H1 (cell line): ENCODE measurements at regions not wholly inside any gene's neighbourhood (a gene's known extent, or its start where the extent isn't known, plus 50 kb on each side); places are given as distances from the start of the nearest gene placed in this dataset.

Experiments
- CTCF ChIA-PET: fragments of 300-600 bp; sonication (Branson Sonifier 250); formaldehyde crosslinking; loops from one replicate; lab custom pipeline; 2021; ENCODE audit not compliant: partially characterized antibody; lab: Charles Lee
- POLR2A ChIA-PET: fragments of 300-600 bp; sonication (Branson Sonifier 250); formaldehyde crosslinking; loops from one replicate; lab custom pipeline; 2021; ENCODE audit warnings: inconsistent platforms; ENCODE audit not compliant: partially characterized antibody; lab: Charles Lee
- DNase-seq, 2 experiments: peaks; one replicate each; pipeline versions ENCODE4 v3.0.0 to v3.0.0-alpha.2; 2010 to 2022; ENCODE audit warnings: low spot score in 2 of 2, low read depth in 1 of 2, mixed read lengths in 1 of 2
- FAIRE-seq: peaks from 2 replicates; lab custom pipeline; 2011; peaks lifted over from hg19 to GRCh38; lab: Jason Lieb, UNC
- H2AFZ ChIP-seq: 2 replicates; pipeline ENCODE4 v1.8.1; 2012; ENCODE audit warnings: low read length, inconsistent platforms
- H2AK5ac ChIP-seq: 2 replicates; pipeline ENCODE4 v1.6.1; 2013; ENCODE audit warnings: low read depth, low read length
- H2BK120ac ChIP-seq: replicated peaks from 2 replicates; pipeline ENCODE3; 2013; ENCODE audit warnings: low read depth, low read length, inconsistent platforms
- H2BK12ac ChIP-seq: 2 replicates; pipeline ENCODE4 v1.6.1; 2013; ENCODE audit warnings: low read depth, low read length
- H2BK15ac ChIP-seq: 2 replicates; pipeline ENCODE4 v1.6.1; 2013; ENCODE audit warnings: low read length
- H2BK20ac ChIP-seq: 2 replicates; pipeline ENCODE4 v1.6.1; 2013; ENCODE audit warnings: low read length
- H2BK5ac ChIP-seq: 2 replicates; pipeline ENCODE4 v1.6.1; 2013; ENCODE audit warnings: low read depth, low read length
- H3K14ac ChIP-seq: 2 replicates; pipeline ENCODE4 v1.6.1; 2013; ENCODE audit warnings: inconsistent platforms; ENCODE audit not compliant: insufficient read length
- H3K18ac ChIP-seq: 2 replicates; pipeline ENCODE4 v1.6.1; 2013; ENCODE audit warnings: low read length; ENCODE audit errors: extremely low read depth
- H3K23ac ChIP-seq: 2 replicates; pipeline ENCODE4 v1.6.1; 2013; ENCODE audit warnings: inconsistent platforms; ENCODE audit not compliant: insufficient read length
- H3K23me2 ChIP-seq: 2 replicates; pipeline ENCODE4 v1.6.1; 2013; ENCODE audit warnings: low read depth, low read length
- H3K27ac ChIP-seq: 2 replicates; pipeline ENCODE4 v1.6.1; 2011; ENCODE audit warnings: low read depth, low read length, inconsistent platforms
- H3K27me3 ChIP-seq, 4 experiments: replicated peaks in 1 of 4; 1 replicate in 1 of 4; 2 replicates in 3 of 4; pipeline versions ENCODE4 v1.6.1 to v1.8.1; 2011 to 2013; ENCODE audit warnings: low read length in 3 of 4, mild to moderate bottlenecking in 3 of 4, inconsistent platforms in 2 of 4, mixed read lengths in 2 of 4, moderate library complexity in 1 of 4; ENCODE audit not compliant: control insufficient read depth in 3 of 4, insufficient read depth in 3 of 4; ENCODE audit errors: extremely low read depth in 1 of 4
- H3K36me3 ChIP-seq, 4 experiments: 2 replicates each; pipeline versions ENCODE4 v1.6.1 to v1.8.1; 2011 to 2013; ENCODE audit warnings: mild to moderate bottlenecking in 4 of 4, low read length in 3 of 4, moderate library complexity in 2 of 4, control low read depth in 1 of 4, inconsistent platforms in 1 of 4; ENCODE audit not compliant: insufficient read depth in 4 of 4, control insufficient read depth in 2 of 4
- H3K4ac ChIP-seq: replicated peaks from 2 replicates; pipeline ENCODE3; 2013; ENCODE audit warnings: low read length, low read depth, mixed read lengths, inconsistent platforms; ENCODE audit not compliant: insufficient read length
- H3K4me1 ChIP-seq, 4 experiments: replicated peaks in 1 of 4; 1 replicate in 1 of 4; 2 replicates in 3 of 4; pipeline versions ENCODE4 v1.6.1 to v1.8.1; 2011 to 2013; ENCODE audit warnings: low read length in 3 of 4, inconsistent platforms in 2 of 4, mixed read lengths in 1 of 4; ENCODE audit not compliant: insufficient read depth in 4 of 4, control insufficient read depth in 3 of 4
- H3K4me2 ChIP-seq, 2 experiments: 2 replicates each; pipeline versions ENCODE4 v1.6.1 to v1.8.1; 2011 to 2013; ENCODE audit warnings: low read depth in 2 of 2, low read length in 2 of 2, control low read depth in 1 of 2, inconsistent platforms in 1 of 2, mild to moderate bottlenecking in 1 of 2; ENCODE audit not compliant: insufficient read depth in 1 of 2
- H3K4me3 ChIP-seq, 4 experiments: fragments of 200-600, 300-600 bp in 1 of 4; sonication (generic), shearing (Covaris generic), sonication (Bioruptor Twin) in 1 of 4; 2 replicates each; pipeline versions ENCODE4 v1.5.1 to v1.8.1; 2011 to 2016; ENCODE audit warnings: low read length in 4 of 4, low read depth in 3 of 4, control low read depth in 2 of 4, inconsistent platforms in 2 of 4, mild to moderate bottlenecking in 2 of 4, mixed read lengths in 1 of 4, moderate library complexity in 1 of 4; ENCODE audit not compliant: insufficient read depth in 2 of 4; ENCODE audit errors: extremely low read depth in 1 of 4
- H3K56ac ChIP-seq: replicated peaks from 2 replicates; pipeline ENCODE3; 2013; ENCODE audit warnings: low read depth, mild to moderate bottlenecking, mixed read lengths, low read length, inconsistent platforms; ENCODE audit not compliant: insufficient read length
- H3K79me1 ChIP-seq: 2 replicates; pipeline ENCODE4 v1.6.1; 2013; ENCODE audit warnings: low read depth, low read length, control low read depth
- H3K79me2 ChIP-seq, 2 experiments: 2 replicates each; pipeline versions ENCODE4 v1.6.1 to v1.8.1; 2012 to 2013; ENCODE audit warnings: low read length in 2 of 2, mild to moderate bottlenecking in 2 of 2, inconsistent platforms in 1 of 2; ENCODE audit not compliant: insufficient read depth in 2 of 2, control insufficient read depth in 1 of 2
- H3K9ac ChIP-seq, 4 experiments: replicated peaks in 1 of 4; 1 replicate in 1 of 4; 2 replicates in 3 of 4; pipeline versions ENCODE4 v1.6.1 to v1.8.1; 2011 to 2013; ENCODE audit warnings: low read depth in 3 of 4, low read length in 3 of 4, control low read depth in 2 of 4, mild to moderate bottlenecking in 2 of 4, moderate library complexity in 2 of 4, inconsistent platforms in 1 of 4; ENCODE audit errors: extremely low read depth in 1 of 4
- H3K9me3 ChIP-seq, 2 experiments: 2 replicates each; pipeline versions ENCODE4 v1.6.1 to v1.8.1; 2012 to 2013; ENCODE audit warnings: mild to moderate bottlenecking in 2 of 2, moderate library complexity in 2 of 2, control low read depth in 1 of 2, inconsistent platforms in 1 of 2, low read depth in 1 of 2, low read length in 1 of 2, mixed read lengths in 1 of 2; ENCODE audit not compliant: insufficient read depth in 2 of 2
- H4K20me1 ChIP-seq, 2 experiments: replicated peaks in 1 of 2; 2 replicates each; pipeline versions ENCODE3 to v1.8.1; 2011 to 2013; ENCODE audit warnings: inconsistent platforms in 2 of 2, low read length in 2 of 2, mild to moderate bottlenecking in 1 of 2; ENCODE audit not compliant: insufficient read depth in 2 of 2, control insufficient read depth in 1 of 2
- H4K5ac ChIP-seq: 2 replicates; pipeline ENCODE4 v1.6.1; 2013; ENCODE audit warnings: low read length, low read depth, mixed read lengths, inconsistent platforms; ENCODE audit not compliant: insufficient read length
- H4K8ac ChIP-seq: 2 replicates; pipeline ENCODE4 v1.8.0; 2013; ENCODE audit warnings: mild to moderate bottlenecking, moderate library complexity, low read length, inconsistent platforms; ENCODE audit not compliant: insufficient read depth; ENCODE audit errors: extremely low read depth
- H4K91ac ChIP-seq: replicated peaks from 2 replicates; pipeline ENCODE3; 2013; ENCODE audit warnings: low read length, mixed read lengths, inconsistent platforms; ENCODE audit not compliant: insufficient read length
- CHD1 ChIP-seq: IDR thresholded peaks from 2 replicates; pipeline ENCODE4 v1.6.1; 2012; ENCODE audit warnings: low read depth, low read length, improper control_type of control experiment
- EP300 ChIP-seq, 2 experiments: IDR thresholded peaks; 1 replicate in 1 of 2; 2 replicates in 1 of 2; pipeline ENCODE4 v1.6.1; 2011 to 2012; ENCODE audit warnings: low read depth in 2 of 2, low read length in 2 of 2, mild to moderate bottlenecking in 2 of 2, borderline replicate concordance in 1 of 2, inconsistent platforms in 1 of 2, moderate library complexity in 1 of 2
- GABPA ChIP-seq: IDR thresholded peaks from 2 replicates; pipeline ENCODE4 v1.6.1; 2011; ENCODE audit warnings: mild to moderate bottlenecking, low read length, moderate library complexity, borderline replicate concordance; ENCODE audit not compliant: insufficient read depth
- KDM1A ChIP-seq: fragments of 200-600, 300-600 bp; sonication (generic); IDR thresholded peaks from 2 replicates; pipeline ENCODE4 v1.7.1; 2016; ENCODE audit warnings: mild to moderate bottlenecking, low read length, borderline replicate concordance
- NRF1 ChIP-seq: IDR thresholded peaks from 2 replicates; pipeline ENCODE4 v1.6.1; 2011; ENCODE audit warnings: mild to moderate bottlenecking, low read depth, low read length, improper control_type of control experiment
- RXRA ChIP-seq: IDR thresholded peaks from 2 replicates; pipeline ENCODE4 v1.6.1; 2011; ENCODE audit warnings: low read depth, mild to moderate bottlenecking, low read length, moderate library complexity; ENCODE audit not compliant: insufficient read depth
- SP1 ChIP-seq: IDR thresholded peaks from 2 replicates; pipeline ENCODE4 v1.6.1; 2011; ENCODE audit warnings: low read depth, low read length
- SP2 ChIP-seq: IDR thresholded peaks from 2 replicates; pipeline ENCODE4 v1.6.1; 2012; ENCODE audit warnings: mild to moderate bottlenecking, low read length, inconsistent platforms
- SP4 ChIP-seq: IDR thresholded peaks from 2 replicates; pipeline ENCODE4 v1.6.1; 2012; ENCODE audit warnings: low read length, inconsistent platforms
- WGBS, 2 experiments: shearing (Covaris generic) in 1 of 2; methylation state at CpG; one replicate each; pipeline versions ENCODE4 v1.1.6 to v1.1.7; 2013 to 2015; ENCODE audit warnings: low lambda C conversion rate in 2 of 2, mixed read lengths in 2 of 2, inconsistent platforms in 1 of 2, low coverage in 1 of 2, missing lambda C conversion rate in 1 of 2; ENCODE audit not compliant: insufficient replicate concordance in 2 of 2, insufficient coverage in 1 of 2, insufficient read length in 1 of 2; ENCODE audit errors: extremely low coverage in 1 of 2, missing lambda C conversion rate in 1 of 2; 5-methylcytosine and 5-hydroxymethylcytosine counted together
- TF ChIP-seq, protein P1 (sequence below): IDR thresholded peaks from 2 replicates; pipeline ENCODE4 v1.6.1; 2011; ENCODE audit warnings: low read depth, mild to moderate bottlenecking, low read length; ENCODE audit not compliant: insufficient read depth

DNA sequence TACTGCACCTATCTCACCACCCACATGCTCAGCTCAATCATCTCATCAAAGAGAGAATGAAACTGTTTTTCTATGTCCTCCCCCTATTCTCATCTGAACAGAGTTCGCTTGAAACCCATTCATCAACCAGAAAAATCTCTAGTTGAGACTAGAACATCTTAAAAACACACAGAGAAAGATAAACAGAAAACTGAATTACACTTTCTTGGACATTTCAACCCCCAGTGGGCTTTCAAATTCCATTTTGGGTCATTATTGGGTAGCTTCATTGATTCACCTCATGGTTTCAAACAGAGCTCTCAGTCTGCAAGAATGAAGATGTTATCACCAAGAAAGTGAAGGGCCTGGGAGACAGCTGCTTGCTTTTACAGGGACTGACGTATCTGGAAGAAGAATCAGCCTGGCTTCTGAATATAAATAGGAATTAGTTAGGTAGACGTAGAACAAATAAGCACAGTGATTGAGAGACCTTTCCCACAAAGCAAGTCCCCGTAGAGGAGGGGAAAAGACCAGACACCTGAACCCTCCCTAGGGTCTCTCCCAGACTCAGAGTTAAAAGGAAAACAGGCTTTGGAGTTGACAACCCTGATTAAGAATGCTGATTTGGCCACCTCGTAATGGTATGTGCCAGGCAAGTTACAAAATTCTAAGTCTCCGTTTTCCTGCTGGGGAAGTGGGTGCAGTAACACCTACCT is 155.7 kb downstream of the BBOX1 start:
- FAIRE-seq, result peak; percentile 45
- peaks cover 0 to under 1% (median 0%) of the 10 kb centered on the region in 4 experiments; a peak in 1 of 7 replicates for H3K4me1 ChIP-seq
- H3K4me2 ChIP-seq, result no peak overlapping the region

More for the DNA sequence above, 155.7 kb downstream of the BBOX1 start:
- H2AK5ac ChIP-seq, result no peak overlapping the region
- no peak for DNase-seq
- H3K23me2 ChIP-seq, result no peaks in the 10 kb centered on the region; the same call in 1 of the 2 replicates
- H2BK15ac ChIP-seq, result no peak overlapping the region
- no peak overlapping the region for H2BK120ac ChIP-seq
- H2AFZ ChIP-seq, result no peak overlapping the region
- no peaks in the 10 kb centered on the region for H3K79me2 ChIP-seq
- H2BK12ac ChIP-seq, result no peak overlapping the region
- H4K5ac ChIP-seq, result no peak overlapping the region
- H4K91ac ChIP-seq, result no peak overlapping the region
- WGBS, 2 experiments, result 81% methylated on average over 6 of the region's 6 CpGs; no CpG with 5 or more reads in 1 of the 2 experiments
- no peak overlapping the region for H3K18ac ChIP-seq
- H4K8ac ChIP-seq, result no peak overlapping the region
- no peaks in the 10 kb centered on the region for H3K9me3 ChIP-seq
- H4K20me1 ChIP-seq, result no peaks in the 10 kb centered on the region
- no peak overlapping the region for H3K23ac ChIP-seq
- CTCF ChIA-PET, result interaction anchor here (0.9 to 2.9 kb wide), 8 partner anchors 9 to 303 kb away, joined by 3 to 10 read pairs (median 4); no protein-coding TSS in a partner anchor
- no peaks in the 10 kb centered on the region for H3K27me3 ChIP-seq
- no peak overlapping the region for H3K27ac ChIP-seq
- no peak overlapping the region for H3K4me3 ChIP-seq
- no peaks in the 10 kb centered on the region for H3K79me1 ChIP-seq
- no peaks in the 10 kb centered on the region for H3K36me3 ChIP-seq
- H3K14ac ChIP-seq, result no peak overlapping the region
- no peak overlapping the region for H2BK5ac ChIP-seq
- no peak overlapping the region for H2BK20ac ChIP-seq
- no peak overlapping the region for H3K4ac ChIP-seq
- no peak overlapping the region for H3K56ac ChIP-seq
- TF ChIP-seq CHD1 (no peak), RXRA (no peak), SP2 (no peak), GABPA (no peak), NRF1 (no peak), SP4 (no peak), KDM1A (no peak), SP1 (no peak), EP300 (IDR thresholded peaks at IDR 0.05; ENCODE audit: borderline replicate concordance in 1 of 2, low read depth in 2 of 2, low read length in 2 of 2) (no peak)
- TF ChIP-seq, protein P1, sequence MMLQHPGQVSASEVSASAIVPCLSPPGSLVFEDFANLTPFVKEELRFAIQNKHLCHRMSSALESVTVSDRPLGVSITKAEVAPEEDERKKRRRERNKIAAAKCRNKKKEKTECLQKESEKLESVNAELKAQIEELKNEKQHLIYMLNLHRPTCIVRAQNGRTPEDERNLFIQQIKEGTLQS, result no peak
- POLR2A ChIA-PET, result no interaction called here
- no peak overlapping the region for H3K9ac ChIP-seq
